ENCODE measurements at regions not wholly inside any gene's neighbourhood (a gene's known extent, or its start where the extent isn't known, plus 50 kb on each side); places are given as distances from the start of the nearest gene placed in this dataset.
"Not testable (repeated sequence)": the region's sequence is repeated elsewhere in the genome, so short reads cannot be mapped to it uniquely, and the experiment has no call there.

DNA sequence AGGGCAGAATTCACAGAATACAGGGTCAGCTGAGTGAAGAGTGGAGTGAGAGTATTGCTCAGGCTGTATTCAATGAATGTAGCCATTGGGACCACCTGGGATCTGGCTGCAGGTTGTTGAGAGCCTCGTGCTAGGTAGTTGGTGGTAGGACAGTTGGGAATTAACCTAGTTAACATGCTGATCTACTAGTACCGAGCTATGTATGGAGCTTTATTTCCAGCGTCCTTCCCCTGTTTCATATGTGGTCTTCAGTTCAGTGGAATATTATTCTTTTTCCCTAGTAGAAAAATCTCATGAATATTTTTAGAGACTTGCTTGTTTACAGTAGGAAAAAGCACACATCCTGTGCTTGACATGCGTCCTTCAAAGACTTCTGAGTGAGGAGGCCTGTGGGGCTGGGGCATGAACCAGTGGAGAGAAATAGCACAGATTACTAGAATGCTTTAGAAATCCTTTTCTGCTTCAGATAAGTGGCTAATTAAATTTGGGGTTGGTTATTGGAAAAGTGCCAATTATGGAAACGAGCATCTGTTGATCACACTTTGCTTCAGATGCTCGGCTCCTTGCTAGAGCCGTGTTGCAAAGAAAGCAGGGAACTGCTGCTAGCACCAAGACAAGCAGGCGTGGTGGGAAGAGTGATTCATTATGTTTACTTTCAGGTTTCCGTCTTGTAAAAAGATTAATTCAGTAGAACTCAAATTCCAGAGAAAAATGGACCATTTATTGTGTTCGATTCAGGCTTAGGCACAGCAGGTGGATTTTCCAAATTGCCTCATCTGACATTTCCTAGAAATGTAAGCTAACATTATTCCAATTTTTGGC, 53.6 kb downstream of the ARF6 start:
- peak; percentile 74 for DNase-seq (ENCODE audit: low spot score)

DNA sequence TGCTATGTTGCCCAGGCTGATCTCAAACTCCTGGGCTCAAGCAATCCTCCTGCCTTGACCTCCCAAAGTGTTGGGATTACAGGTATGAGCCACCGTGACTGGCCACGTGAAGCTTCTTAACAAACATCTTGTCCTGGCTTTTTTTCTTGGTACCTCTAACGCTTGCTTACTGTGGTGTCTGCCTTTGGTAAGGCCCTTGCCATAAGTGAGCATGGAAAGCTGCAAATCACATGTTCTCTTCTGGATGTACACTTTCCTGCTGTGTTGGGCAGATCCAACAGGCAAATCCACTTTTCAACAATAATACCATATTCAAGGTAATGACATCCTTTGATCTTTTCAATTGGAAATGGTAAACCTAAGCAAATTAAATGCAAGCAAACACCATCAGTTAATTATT, 54.6 kb downstream of the ARF6 start:
- no peak for DNase-seq (ENCODE audit: low spot score)

DNA sequence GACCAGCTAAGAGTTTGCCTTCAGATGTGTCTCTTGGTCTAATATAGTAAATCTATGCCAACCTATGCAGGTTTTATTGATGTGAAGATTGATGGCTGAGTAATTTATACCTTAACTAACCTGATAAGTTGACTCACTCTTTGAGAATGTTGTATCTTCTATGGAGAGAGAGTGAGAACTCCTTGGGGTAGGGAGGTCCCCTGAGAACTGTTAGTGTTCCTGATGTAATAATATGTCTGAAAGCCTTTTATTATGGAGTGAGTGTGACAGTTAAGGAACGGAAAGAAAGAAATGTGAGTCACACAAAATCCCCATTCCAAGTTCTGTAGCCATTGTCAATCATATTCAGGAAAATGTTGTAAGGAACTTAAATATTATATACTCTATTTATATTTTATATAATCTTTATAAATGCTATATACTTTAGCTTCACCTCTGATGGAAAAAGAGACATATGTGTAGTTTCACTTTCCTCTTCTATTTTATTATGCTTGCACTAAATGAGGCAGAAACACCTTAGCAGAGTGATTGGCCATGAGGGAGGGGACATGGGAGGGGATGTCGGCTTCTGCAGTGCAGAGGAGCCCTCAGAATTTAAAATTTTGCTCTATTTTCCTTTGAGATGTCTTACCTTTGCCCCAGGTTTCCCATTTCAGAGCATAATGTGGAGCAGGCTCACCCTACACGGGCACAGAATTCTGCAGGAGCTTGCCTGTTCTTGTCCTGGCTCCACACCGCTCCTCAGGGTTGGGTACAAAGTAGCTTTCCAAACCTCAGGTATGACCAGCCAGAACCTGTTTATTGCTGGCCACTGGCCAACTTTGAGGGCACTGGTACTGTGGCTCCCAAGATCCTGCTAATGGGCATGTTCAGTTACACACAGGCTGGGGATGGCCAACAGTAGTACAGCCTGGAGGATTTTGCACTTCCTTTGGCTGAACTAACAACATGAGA, 57.7 kb downstream of the ARF6 start:
- DNase-seq (ENCODE audit: low spot score): peak; percentile 16

DNA sequence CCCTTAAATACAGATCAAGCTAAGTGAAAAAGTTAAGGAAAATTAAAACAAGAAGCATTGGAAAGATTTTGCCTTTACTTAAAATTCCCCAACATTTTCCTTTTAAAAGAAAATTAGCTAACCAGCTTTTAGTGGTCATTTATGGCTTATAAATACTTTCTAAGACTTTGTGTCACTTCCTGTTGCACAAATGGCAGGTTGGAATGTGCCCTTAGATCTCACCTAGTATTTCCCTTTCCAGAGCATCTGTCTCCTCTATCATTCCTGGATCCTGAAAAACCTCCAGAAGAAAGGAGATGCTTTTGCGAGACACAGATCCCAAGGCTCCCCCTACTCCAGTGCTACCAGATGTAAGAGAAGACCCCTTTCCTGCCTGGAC, 58.3 kb downstream of the ARF6 start:
- no peak for DNase-seq (ENCODE audit: low spot score)

DNA sequence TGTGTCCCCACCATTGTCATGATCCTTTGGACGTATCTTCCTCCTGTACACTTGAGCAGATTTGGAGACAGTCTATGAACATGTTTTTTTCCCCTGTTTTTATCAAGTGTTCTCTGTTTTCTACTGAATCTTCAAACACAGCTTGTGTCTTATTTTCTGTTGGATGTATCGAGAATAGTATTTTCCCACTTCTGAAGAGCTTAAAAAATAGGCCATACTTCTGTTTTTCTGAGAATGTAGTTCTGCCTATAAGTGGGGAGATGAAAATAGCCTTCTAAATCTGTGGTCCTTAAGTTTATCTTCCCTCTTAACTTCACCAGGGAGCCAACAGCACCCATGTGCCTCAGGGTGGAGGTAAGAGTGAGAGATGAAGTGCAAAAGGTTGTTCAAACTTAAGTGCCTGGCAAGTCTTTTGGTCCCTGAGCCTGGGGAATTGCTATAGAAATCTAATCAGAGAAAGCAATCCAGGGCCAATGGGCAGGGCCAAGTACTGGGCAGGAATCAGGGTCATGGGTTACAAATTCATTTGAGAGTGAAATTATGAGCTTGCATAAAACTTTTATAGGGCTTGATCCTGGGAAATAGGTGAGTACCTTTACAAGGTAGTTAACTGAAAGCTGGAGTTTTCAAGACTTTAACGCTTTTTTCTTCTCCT, 58.9 kb downstream of the ARF6 start:
- DNase-seq (ENCODE audit: low spot score): no peak

DNA sequence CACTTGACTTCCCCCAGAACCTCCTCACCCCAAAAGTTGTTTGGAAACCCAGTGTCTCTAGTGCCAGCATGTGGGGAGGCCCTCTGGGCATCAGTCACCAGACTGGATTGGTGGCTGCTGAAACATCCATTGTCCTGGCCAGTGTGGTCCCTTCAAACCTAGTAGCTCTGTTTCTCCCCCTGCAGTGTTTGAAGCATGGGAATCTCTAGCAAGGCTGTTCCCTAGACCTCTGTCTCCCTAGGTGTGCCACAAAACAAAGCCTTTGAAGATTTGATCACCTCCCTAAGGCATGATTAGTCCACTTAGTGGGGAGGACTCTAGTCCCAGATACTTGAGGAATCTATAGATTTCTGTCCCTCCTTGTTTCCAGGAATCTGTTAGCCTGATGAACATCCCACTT, 60.3 kb downstream of the ARF6 start:
- no peak for DNase-seq (ENCODE audit: low spot score)

DNA sequence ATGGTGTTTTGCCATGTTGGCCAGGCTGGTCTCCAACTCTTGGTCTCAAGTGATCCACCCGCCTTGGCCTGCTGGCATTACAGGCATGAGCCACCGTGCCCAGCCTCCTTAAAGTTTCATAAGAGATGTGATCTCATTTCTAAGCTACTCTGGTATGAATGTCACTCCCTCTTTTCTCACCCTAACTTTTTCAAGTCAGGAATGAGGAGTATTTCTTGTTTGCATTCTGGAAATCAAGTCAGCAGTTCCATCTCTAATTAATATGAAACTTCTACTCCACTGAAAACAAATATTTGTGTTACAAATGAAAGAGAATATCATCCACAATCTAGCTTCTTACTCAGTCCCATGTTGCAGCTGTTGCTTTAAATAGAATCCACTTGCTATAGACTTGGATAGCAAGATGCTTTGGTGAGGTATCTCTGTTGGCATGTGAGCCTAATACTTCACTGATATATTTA, 61.3 kb downstream of the ARF6 start:
- DNase-seq (ENCODE audit: low spot score): no peak

DNA sequence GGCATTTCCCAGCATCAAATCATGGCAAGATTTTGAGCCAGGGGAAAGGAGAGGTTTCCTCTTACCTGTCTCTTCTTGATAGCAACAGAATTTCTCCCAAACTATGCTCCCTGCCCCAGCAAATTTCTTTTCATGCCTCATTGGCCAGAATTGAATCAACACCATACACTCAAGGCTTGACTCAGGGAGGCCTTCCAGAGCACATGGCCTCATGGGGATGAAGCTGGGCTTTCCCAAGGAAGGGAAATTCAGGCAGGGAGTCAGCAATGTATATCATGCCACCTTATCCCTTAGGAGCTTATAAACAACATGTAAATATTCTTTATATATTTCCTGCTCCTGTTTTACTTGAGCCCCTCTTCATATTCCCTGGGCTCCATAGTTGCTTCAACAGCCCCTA, 62.1 kb downstream of the ARF6 start:
- no peak for DNase-seq (ENCODE audit: low spot score)

DNA sequence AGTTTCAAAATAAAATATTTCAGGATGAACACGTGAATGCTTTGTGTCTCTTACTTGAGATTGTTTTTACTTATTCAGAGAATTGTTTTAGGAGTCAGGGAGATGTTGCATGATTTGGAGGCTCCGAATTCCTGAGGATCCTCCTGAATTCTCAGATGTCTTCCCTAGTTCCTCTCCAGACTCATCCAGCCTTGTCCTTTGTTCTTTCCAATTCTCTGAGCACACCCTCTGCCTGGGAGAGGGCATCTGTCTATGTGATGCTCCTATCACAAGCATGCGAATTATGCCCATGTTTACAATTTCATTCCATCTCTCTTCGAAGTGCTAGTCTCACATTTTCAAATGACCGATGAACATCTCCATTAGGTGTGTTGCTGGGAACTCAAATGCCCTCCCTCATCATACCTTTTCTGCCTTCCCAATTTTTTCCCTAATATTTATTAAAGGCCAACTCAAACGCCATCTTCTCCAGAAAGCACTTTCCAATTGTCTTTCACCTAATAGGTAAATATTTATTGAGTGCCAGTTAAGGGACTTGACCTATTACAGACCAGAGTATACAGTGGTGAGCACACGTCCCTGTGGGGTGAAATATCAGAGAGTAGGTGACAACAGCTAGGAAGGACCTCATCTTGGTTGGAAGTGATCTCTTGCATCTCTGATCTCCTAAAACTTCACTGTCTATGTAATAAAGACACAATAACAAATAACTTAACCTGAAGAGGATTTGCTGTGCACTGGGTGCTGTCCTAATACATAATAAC, 64.4 kb downstream of the ARF6 start:
- DNase-seq (ENCODE audit: low spot score): no peak

DNA sequence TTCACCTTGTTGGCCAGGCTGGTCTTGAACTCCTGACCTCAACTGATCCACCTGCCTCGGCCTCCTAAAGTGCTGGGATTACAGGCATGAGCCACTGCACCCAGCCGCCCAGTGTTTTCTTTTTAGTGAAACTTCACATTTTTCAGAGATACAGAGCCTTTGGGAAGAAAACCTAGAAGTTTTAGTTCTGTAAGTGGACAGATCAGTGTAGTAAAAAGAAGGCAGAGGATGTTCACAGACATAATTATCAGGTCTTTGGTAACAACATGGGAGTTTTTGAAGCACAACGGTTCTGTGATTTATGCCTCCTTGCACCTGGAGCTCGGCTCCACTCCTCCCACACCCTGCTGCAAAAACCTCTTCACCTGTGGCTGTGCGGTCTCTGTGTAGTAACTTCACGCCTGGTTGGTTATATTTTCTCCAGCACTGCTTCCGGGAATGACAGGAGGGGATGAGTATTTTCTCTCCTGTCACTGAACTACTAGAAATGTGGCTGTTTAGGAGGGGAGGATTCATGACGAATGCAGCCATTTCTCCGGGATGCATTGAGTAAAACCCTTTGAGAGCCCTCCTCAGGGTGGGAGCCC, 67.0 kb downstream of the ARF6 start:
- DNase-seq (ENCODE audit: low spot score): no peak

DNA sequence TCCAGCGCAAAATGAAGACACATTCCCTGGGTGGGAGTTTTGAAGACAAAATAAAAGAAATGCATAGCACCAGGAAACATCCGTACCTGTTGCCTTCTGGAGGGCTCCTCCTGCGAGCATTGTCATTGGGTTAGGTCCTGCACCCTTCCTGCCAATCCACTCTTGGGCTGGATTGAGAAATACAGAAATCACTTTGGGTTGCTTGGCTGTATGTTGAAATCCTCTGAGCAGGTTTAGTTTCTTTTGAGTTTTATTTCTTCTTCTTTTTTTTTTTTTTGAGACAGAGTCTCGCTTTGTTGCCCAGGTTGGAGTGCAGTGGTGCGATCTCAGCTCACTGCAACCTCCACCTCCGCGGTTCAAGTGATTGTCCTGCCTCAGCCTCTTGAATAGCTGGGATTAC, 67.6 kb downstream of the ARF6 start:
- DNase-seq (ENCODE audit: low spot score): no peak

DNA sequence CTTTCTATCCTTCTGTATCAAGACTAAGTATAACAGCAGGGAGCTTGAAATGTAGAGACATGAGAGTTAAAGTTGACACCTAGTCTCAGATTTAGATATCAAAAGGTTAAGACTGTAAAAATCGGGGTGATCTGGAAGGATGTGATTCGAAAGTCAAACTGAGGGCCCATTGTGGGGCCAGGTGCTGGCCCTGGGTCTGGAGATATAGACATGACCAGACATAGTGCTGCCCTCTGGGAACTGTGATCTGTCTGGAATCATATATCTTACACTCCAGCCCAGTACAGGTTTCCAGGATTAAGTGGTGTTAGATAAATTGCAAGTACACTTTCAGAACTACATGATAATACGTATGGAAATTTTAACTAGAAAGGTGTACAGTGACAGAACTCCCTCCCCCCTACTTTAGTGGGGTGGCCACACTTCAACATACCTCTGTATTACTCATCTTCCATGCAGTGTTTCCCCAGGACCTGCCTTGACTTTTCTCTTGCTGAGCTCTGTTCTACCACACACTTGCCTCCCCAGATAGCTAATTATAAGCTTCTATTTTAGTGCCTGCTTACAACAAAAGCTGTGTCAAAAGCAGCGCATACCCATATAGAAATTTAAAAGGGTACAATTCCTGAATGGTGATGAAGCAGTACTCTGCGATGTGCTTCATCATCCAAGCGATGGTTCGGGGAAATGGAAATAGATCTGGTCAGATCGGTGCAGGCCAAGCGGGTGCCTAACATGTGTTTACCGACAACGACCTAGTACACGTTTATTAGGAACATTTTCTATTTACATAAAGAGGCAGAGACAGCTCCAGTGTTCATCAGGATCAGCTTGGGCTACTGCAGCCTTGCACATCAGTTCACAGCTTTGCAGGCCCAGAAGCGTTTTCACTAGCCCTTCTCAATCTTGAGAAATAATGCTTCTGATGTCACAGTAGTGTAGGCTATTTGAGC, 68.7 kb downstream of the ARF6 start:
- no peak for DNase-seq (ENCODE audit: low spot score)

DNA sequence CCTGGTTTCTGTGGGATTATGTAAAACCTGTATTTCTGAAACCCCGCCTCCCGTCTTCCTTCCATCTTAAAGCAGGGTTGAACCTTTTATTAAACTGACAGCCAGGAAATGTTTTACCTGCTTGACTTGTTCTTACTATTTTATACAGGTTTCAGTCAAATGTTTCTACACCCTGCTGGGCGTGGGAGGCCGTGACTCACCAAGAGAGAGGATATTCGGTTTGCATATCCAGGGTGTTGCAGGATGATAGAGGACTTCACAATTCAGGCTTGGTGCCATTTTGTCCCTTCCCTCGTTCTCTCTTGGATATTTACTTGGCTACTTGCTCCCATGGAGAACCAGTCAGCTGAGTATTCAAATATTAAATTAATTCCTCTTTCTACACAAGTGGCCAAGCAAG, 69.7 kb downstream of the ARF6 start:
- no peak for DNase-seq (ENCODE audit: low spot score)

DNA sequence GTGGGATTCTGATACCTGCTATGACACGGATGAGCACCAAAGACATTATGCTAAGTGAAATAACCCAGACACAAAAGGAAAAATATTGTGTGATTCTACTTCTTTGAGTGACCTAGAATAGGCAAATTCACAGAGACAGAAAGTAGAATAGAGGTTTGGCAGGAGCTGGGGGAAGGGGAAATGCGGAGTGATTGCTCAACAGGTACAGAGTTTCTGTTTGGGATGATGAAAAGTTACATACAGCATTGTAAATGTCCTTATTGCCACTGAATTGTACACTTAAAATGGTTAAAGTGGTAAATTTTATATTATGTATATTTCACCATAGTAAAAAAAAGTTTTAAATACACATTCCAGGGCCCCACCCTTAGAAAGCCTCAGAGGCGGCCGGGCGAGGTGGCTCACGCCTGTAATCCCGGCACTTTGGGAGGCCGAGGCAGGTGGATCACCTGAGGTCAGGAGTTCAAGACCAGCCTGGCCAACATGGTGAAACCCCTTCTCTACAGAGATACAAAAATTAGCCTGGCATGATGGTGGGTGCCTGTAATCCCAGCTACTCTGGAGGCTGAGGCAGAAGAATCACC, 72.3 kb downstream of the ARF6 start:
- DNase-seq (ENCODE audit: low spot score): not testable (repeated sequence)

DNA sequence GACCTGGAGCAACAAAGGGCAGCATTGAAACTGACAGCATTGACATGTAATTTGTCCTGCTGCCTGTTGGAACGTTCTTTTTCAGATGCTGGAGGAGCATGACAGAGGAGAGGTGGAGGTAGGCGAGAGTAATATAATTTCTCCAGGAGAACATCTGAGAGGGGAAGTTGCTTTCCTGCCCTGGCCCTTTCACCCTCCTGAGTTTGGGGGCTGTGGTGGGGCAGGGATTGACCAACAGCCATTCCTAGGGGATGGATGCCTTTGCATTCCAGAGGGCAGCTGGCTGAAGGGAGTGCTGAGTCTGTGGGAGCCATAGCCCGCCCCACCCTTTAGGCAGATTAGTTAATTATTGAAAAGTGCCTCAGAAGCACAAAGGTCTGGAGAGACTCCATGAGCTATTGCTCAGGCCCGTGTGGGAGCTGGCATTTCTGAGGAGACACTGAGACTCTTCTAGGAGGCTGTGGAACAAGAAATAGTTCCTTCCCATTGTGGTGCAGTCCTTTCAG, 73.5 kb downstream of the ARF6 start:
- no peak for DNase-seq (ENCODE audit: low spot score)

DNA sequence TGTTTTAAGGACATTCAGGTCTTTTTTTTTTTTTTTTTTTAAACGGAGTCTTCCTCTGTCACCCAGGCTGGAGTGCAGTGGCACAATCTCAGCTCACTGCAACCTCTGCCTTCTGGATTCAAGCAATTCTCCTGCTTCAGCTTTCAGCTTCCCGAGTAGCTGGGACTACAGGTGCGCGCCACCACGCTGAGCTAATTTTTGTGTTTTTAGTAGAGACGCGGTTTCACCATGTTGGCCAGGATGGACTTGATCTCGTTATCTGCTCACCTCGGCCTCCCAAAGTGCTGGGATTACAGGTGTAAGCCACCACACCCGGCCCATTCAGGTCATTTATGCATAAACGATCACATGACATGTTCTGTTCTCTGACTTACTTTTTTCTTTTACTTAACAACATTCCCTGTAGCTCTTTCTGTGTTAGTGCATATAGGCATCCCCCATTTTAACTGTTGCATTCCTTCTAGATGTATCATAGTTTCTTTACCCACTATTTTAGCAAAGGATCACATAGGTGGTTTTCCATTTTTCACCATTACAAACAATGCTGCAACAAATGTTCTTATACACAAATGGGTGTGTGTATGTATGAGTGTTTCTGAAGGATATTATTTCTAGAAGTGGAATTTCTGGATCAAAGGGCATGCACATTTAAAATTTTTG, 74.2 kb downstream of the ARF6 start:
- DNase-seq (ENCODE audit: low spot score): no peak

DNA sequence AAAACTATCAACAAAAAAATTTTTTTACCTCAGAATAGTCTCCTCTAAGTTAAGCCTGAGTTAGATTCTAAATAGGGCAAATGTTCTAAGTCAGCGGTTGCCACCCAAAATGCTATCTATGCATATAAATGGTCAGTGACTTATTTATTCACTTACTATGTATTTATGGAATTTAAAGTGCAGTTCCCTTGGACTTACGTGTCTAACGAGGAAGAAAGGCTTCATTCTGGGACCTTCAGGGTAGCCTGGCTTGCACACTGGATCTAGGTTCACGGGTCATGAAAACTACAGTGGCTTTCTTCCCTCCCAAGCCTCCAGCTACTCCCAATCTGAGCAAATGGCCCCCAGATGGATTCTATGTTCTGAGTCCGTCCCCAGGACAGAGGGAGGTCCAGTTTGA, 77.1 kb downstream of the ARF6 start:
- no peak for DNase-seq (ENCODE audit: low spot score)

DNA sequence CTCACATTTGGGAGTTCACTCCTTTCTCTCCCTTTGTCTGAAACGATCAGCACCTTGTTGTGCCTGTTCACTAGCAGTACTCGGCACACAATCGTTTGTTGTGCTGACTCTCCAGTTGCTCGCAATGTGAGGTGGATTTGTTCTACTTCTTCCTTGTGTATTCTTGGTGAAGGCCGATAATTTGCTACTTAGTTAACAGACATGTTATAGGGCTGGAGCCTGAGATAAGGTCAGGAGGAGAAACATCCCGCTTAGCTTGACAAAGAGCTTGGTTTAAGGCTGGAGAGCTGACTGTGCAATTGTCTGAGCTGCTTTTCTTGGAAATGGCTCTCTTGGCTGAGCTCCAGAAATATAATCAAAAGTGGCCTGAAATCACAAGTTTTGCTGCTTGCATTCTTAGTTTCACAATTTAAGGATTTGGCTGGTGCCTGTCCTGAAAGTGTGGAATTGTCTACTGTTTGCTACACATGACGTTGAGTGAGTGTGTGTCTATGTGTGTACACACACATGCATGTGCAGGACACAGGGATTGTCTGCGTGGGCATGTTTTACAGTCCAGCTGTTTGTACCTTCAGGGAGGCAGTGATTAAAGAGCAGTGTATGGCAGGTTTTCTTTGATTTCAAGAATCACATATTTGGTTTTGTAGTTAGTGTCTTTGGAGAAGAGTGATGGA, 77.7 kb downstream of the ARF6 start:
- DNase-seq (ENCODE audit: low spot score): no peak
